HCT116 (cell line): ENCODE measurements at regions not wholly inside any gene's neighbourhood (a gene's known extent, or its start where the extent isn't known, plus 50 kb on each side); places are given as distances from the start of the nearest gene placed in this dataset.

Experiments
- ATAC-seq: fragments of 200-7000 bp; cut with Tn5 transposase; 2 replicates; pipeline ENCODE4 v1.9.1; 2020; ENCODE audit warnings: mild to moderate bottlenecking, moderate library complexity
- BruUV-seq: library from RNA; stranded (reverse); fragments of 400-500 nt; replicated peaks from 2 replicates; lab custom pipeline; 2021; lab: Mats Ljungman, UMichigan
- CTCF ChIA-PET: fragments of 300-600 bp; sonication (Branson Sonifier 250); formaldehyde crosslinking; loops from one replicate; lab custom pipeline; 2021; ENCODE audit warnings: antibody characterized with exemption; lab: Charles Lee
- POLR2A ChIA-PET: fragments of 300-600, 350-600 bp; sonication (Branson Sonifier 250); formaldehyde crosslinking; loops from one replicate; lab custom pipeline; 2021; ENCODE audit warnings: antibody characterized with exemption; lab: Charles Lee
- RAD21 ChIA-PET, 2 experiments: fragments of 300-600 bp; sonication (Branson Sonifier 250); formaldehyde crosslinking; loops; one replicate each; lab custom pipeline; 2023; ENCODE audit warnings: low total read pairs in 2 of 2; ENCODE audit not compliant: uncharacterized antibody in 2 of 2, unreplicated experiment in 2 of 2, low non-redundant PET in 1 of 2; lab: Charles Lee
- DNase-seq: peaks from one replicate; pipeline ENCODE4 v3.0.0-alpha.2; 2010; ENCODE audit warnings: low read depth, low spot score
- H2AFZ ChIP-seq: fragments of 200-600 bp; shearing (Covaris generic), sonication (generic); 2 replicates; pipeline ENCODE4 v1.6.1; 2017; ENCODE audit warnings: low read depth, mixed run types, mixed read lengths, antibody characterized with exemption, low read length; ENCODE audit not compliant: poor library complexity, severe bottlenecking
- H3K27ac ChIP-seq: 2 replicates; pipeline ENCODE4 v1.5.1; 2012; ENCODE audit warnings: low read depth, low read length
- H3K27me3 ChIP-seq: fragments of 200-600 bp; sonication (generic); 2 replicates; pipeline ENCODE4 v1.6.1; 2016; ENCODE audit warnings: mixed run types, low read length, mixed read lengths; ENCODE audit not compliant: insufficient read depth
- H3K36me3 ChIP-seq, 2 experiments: fragments of 200-500 bp in 1 of 2; fragments of 200-600 bp in 1 of 2; sonication (Bioruptor generic) in 1 of 2; sonication (generic) in 1 of 2; 2 replicates each; pipeline versions ENCODE4 v1.5.1 to v1.6.1; 2014 to 2016; ENCODE audit warnings: low read length in 2 of 2, inconsistent platforms in 1 of 2, mixed read lengths in 1 of 2, mixed run types in 1 of 2; ENCODE audit not compliant: insufficient read depth in 2 of 2, control insufficient read depth in 1 of 2
- H3K4me1 ChIP-seq, 2 experiments: fragments of 200-600 bp in 1 of 2; sonication (generic) in 1 of 2; 2 replicates each; pipeline versions ENCODE4 v1.5.1 to v1.6.1; 2012 to 2017; ENCODE audit warnings: low read length in 2 of 2, inconsistent platforms in 1 of 2, mild to moderate bottlenecking in 1 of 2, mixed read lengths in 1 of 2, mixed run types in 1 of 2, moderate library complexity in 1 of 2; ENCODE audit not compliant: insufficient read depth in 2 of 2, control insufficient read depth in 1 of 2
- H3K4me2 ChIP-seq: fragments of 200-600 bp; sonication (generic); 2 replicates; pipeline ENCODE4 v1.6.1; 2017; ENCODE audit warnings: mixed run types, low read length, mixed read lengths
- H3K4me3 ChIP-seq, 2 experiments: fragments of 200-600 bp in 1 of 2; sonication (generic) in 1 of 2; replicated peaks in 1 of 2; 2 replicates each; pipeline ENCODE4 v1.5.1; 2011 to 2016; ENCODE audit warnings: low read length in 2 of 2, control low read depth in 1 of 2, low read depth in 1 of 2, mild to moderate bottlenecking in 1 of 2, mixed read lengths in 1 of 2, mixed run types in 1 of 2
- H3K79me2 ChIP-seq: fragments of 200-600 bp; sonication (generic); 2 replicates; pipeline ENCODE4 v1.6.1; 2017; ENCODE audit warnings: mild to moderate bottlenecking, mixed run types, low read length, moderate library complexity, mixed read lengths; ENCODE audit not compliant: insufficient read depth
- H3K9ac ChIP-seq: fragments of 200-600 bp; sonication (generic); 2 replicates; pipeline ENCODE4 v1.6.1; 2016; ENCODE audit warnings: low read length, mixed read lengths
- H3K9me2 ChIP-seq: fragments of 200-600 bp; sonication (generic), shearing (Covaris generic); 2 replicates; pipeline ENCODE4 v1.6.1; 2017; ENCODE audit warnings: mixed run types, mild to moderate bottlenecking, moderate library complexity; ENCODE audit not compliant: insufficient read depth
- H3K9me3 ChIP-seq, 2 experiments: fragments of 200-500 bp in 1 of 2; fragments of 200-600 bp in 1 of 2; sonication (Bioruptor generic) in 1 of 2; sonication (generic) in 1 of 2; 2 replicates each; pipeline ENCODE4 v1.6.1; 2014 to 2017; ENCODE audit warnings: low read length in 2 of 2, mixed read lengths in 2 of 2, inconsistent platforms in 1 of 2, low read depth in 1 of 2, mild to moderate bottlenecking in 1 of 2, mixed run types in 1 of 2, moderate library complexity in 1 of 2; ENCODE audit not compliant: control insufficient read depth in 1 of 2, insufficient read depth in 1 of 2
- H4K20me1 ChIP-seq: fragments of 200-600 bp; sonication (generic), shearing (Covaris generic); 2 replicates; pipeline ENCODE4 v1.6.1; 2017; ENCODE audit warnings: mixed run types, mild to moderate bottlenecking, moderate library complexity; ENCODE audit not compliant: insufficient read depth
- ELF1 ChIP-seq: IDR thresholded peaks from 2 replicates; pipeline ENCODE4 v1.6.1; 2012; ENCODE audit warnings: low read depth, borderline replicate concordance
- EZH2 ChIP-seq: fragments of 200-600 bp; sonication (generic); IDR thresholded peaks from 2 replicates; pipeline ENCODE4 v1.6.1; 2017; ENCODE audit warnings: antibody characterized with exemption, mixed run types
- POLR2A ChIP-seq: IDR thresholded peaks from 2 replicates; pipeline ENCODE4 v1.7.0; 2011; ENCODE audit warnings: borderline replicate concordance; ENCODE audit not compliant: insufficient read depth, insufficient read length; ENCODE audit errors: extremely low read depth
- POLR2AphosphoS5 ChIP-seq: IDR thresholded peaks from 2 replicates; pipeline ENCODE4 v1.6.1; 2011; ENCODE audit warnings: mild to moderate bottlenecking, low read depth, low read length, moderate library complexity
- RAD21 ChIP-seq: IDR thresholded peaks from 2 replicates; pipeline ENCODE4 v1.6.1; 2012; ENCODE audit warnings: low read depth, mild to moderate bottlenecking
- SIN3A ChIP-seq: IDR thresholded peaks from 2 replicates; pipeline ENCODE4 v1.6.1; 2012; ENCODE audit warnings: low read depth
- TCF7L2 ChIP-seq: IDR thresholded peaks from 2 replicates; pipeline ENCODE4 v1.7.0; 2011; ENCODE audit warnings: borderline replicate concordance, inconsistent platforms; ENCODE audit not compliant: insufficient read depth, insufficient read length; ENCODE audit errors: extremely low read depth
- YY1 ChIP-seq: IDR thresholded peaks from 2 replicates; pipeline ENCODE4 v1.6.1; 2011; ENCODE audit warnings: low read length, low read depth, moderate library complexity, mild to moderate bottlenecking; ENCODE audit not compliant: insufficient replicate concordance; ENCODE audit errors: extremely low read depth
- intact Hi-C: fragments of 100-400 bp; cut with micrococcal nuclease; formaldehyde crosslinking; loops from 2 replicates; pipeline ENCODE4 v1.10.0; 2022

DNA sequence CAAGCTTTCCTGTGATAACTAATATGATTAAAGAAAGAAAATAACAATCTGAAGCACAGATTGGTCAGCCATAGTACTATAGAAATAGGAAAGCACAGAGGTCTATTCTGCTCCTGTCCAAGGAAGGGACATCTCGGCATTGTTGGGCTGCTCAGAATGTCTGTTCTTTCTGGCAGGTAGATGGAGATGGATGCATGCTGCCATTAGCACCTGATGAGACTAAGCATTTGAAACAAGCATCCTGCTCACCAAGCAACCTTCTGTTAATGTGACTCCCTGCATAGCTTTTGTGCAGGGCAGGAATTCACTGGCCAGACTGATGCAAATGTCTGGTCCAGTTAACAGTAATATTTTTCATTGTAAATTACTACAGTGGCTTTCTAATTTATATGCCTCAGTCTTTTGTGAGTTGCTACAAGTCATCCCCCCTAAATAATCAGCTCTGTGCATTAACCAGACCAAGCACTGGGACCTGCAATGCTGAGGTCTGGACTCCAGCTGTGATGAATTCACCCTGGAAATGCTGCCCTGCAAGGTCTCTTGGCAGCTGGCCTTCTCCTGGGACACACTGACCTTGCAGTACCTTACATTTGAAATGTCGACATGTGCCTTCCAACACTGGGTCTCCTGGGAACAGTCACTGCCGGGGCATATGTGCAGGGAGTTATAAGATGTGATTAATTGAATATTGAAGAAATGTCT, 1123.7 kb downstream of the IGSF11 start:
- no TSS peak for BruUV-seq
- CTCF ChIA-PET, result no interaction called here
- RAD21 ChIA-PET, result no interaction called here

DNA sequence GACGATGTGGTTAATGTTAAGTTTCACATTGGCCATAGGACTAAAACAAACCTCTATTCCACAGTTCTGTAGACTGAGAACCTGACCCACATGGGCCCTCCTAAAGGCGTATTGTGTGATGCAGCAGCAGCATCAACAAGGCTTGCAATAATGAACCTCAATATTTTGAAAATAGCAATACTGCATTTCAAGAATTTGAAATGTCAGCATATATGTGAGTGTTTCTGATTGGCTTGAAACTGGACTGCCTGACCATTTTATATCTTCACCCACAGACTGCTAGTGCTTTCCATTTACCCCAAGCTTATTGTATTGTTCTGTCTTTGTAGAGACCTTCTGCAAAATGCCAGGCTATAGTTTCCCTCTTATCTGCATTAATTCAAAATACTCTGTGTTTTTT, 1122.3 kb downstream of the IGSF11 start:
- no peaks in the 10 kb centered on the region for H3K36me3 ChIP-seq
- no peak overlapping the region for H3K27ac ChIP-seq
- BruUV-seq, result no TSS peak
- TF ChIP-seq POLR2A, result no peak
- H3K4me1 ChIP-seq, result no peaks in the 10 kb centered on the region
- ChIA-PET RAD21 (no interaction called here), POLR2A (no interaction called here), CTCF (no interaction called here)
- ATAC-seq, result no peak
- no peak for DNase-seq
- no peaks in the 10 kb centered on the region for H4K20me1 ChIP-seq
- H3K4me3 ChIP-seq, result no peak overlapping the region
- H2AFZ ChIP-seq, result no peak overlapping the region
- H3K27me3 ChIP-seq, result peaks cover 12% of the 10 kb centered on the region; the same call in 1 of the 2 replicates
- intact Hi-C loops, result no loop called here
- no peaks in the 10 kb centered on the region for H3K9me2 ChIP-seq
- no peaks in the 10 kb centered on the region for H3K9me3 ChIP-seq
- H3K79me2 ChIP-seq, result no peaks in the 10 kb centered on the region
- H3K4me2 ChIP-seq, result no peak overlapping the region
- H3K9ac ChIP-seq, result no peak overlapping the region

More for the DNA sequence above, 1123.7 kb downstream of the IGSF11 start:
- Histone ChIP-seq H3K9ac (no peak overlapping the region), H3K27ac (no peak overlapping the region), H3K4me1 (no peaks in the 10 kb centered on the region), H3K36me3 (no peaks in the 10 kb centered on the region), H3K9me2 (no peaks in the 10 kb centered on the region), H2AFZ (no peak overlapping the region), H3K9me3 (0 out of 4 replicates have a peak, but pooled peaks cover 0 to 2% of the 10 kb centered on the region in 2 experiments), H3K79me2 (no peaks in the 10 kb centered on the region), H4K20me1 (no peaks in the 10 kb centered on the region), H3K27me3 (peaks cover 14% of the 10 kb centered on the region; the same call in 1 of the 2 replicates), H3K4me2 (no peak overlapping the region), H3K4me3 (no peak overlapping the region)
- TF ChIP-seq RAD21 (no peak), POLR2AphosphoS5 (no peak), EZH2 (no peak), YY1 (no peak), TCF7L2 (no peak), SIN3A (no peak), ELF1 (no peak)
- POLR2A ChIA-PET, result no interaction called here
- no peak for DNase-seq
- intact Hi-C loops, result no loop called here
- ATAC-seq, result no peak
